ENCODE measurements at regions not wholly inside any gene's neighbourhood (a gene's known extent, or its start where the extent isn't known, plus 50 kb on each side); places are given as distances from the start of the nearest gene placed in this dataset.
"Not testable (repeated sequence)": the region's sequence is repeated elsewhere in the genome, so short reads cannot be mapped to it uniquely, and the experiment has no call there.

DNA sequence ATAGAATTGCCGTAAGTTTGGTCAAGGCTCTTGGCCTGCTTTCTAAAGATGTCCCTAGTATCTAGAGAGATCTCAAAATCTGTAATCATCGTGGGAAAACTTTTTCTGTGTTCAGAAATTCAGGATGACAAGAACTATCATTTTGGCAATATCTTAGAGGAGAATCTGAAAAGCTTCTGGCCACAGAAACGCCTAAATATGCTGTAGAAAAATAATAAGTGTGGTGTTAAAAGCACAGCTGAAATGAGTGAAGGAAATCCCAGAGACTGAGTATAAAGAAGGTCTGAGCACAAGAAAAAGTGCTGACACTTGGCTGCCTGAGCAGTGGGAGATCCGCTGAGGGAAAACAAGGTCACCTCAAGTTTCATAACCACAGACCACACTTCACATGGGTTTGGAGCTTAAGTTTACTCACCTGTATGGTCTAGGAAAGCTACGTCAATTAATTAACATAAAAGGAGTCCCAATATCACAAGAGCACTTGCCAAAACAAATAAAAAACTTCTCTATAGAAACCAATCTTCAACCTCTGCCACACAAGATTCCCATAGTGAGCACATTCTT lies 235.2 kb upstream of the IRF2BP2 start:
- DNase-seq (ENCODE audit: low read depth in 3 of 3), result peak in 2 of 3 experiments; percentile 14 to 38

DNA sequence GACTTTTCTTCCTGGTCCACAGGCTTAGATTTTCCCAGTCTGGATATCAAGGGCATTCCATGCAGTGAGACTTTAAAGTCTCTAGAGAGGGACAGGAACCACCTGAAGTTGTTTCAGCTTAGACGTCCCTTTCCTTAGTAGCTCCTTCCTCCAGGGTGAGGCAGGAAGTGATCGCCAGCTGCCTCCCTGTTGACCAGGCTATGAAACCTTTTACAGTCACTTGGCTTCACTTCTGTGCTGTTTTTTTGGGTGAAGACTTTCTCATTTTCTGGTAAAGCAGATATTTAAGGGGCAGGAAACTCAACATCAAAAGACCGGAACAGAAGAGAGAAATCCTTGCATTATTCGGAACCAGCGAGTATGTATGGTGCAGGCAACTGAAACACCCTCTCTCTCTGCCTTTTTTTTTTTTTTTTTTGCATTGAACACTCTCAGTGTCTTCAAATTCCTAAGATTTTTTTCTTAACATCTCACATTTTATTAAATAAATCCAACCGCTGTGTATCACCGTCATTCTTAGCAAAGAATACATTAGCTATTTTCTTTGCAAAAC lies 234.6 kb upstream of the IRF2BP2 start:
- DNase-seq (ENCODE audit: low read depth in 3 of 3), result no peak

DNA sequence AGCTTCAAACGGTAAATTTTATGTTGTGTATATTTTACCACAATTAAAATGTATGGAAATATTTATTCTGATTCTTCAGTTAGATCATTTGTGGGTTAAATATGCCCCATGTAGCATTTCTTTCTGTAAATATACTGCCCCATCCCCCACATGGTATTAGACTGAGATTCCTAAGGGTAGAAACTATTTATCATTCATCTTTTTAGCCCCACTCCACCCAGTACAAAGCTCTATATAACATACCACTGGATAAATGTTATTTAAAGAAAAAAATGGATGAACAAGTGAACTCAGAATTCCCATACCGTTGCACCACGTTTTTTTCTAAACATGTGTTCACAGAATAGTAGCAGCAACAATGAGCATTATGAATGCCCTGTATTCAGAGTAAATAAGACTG lies 234.0 kb upstream of the IRF2BP2 start:
- DNase-seq (ENCODE audit: low read depth in 3 of 3), result no peak

DNA sequence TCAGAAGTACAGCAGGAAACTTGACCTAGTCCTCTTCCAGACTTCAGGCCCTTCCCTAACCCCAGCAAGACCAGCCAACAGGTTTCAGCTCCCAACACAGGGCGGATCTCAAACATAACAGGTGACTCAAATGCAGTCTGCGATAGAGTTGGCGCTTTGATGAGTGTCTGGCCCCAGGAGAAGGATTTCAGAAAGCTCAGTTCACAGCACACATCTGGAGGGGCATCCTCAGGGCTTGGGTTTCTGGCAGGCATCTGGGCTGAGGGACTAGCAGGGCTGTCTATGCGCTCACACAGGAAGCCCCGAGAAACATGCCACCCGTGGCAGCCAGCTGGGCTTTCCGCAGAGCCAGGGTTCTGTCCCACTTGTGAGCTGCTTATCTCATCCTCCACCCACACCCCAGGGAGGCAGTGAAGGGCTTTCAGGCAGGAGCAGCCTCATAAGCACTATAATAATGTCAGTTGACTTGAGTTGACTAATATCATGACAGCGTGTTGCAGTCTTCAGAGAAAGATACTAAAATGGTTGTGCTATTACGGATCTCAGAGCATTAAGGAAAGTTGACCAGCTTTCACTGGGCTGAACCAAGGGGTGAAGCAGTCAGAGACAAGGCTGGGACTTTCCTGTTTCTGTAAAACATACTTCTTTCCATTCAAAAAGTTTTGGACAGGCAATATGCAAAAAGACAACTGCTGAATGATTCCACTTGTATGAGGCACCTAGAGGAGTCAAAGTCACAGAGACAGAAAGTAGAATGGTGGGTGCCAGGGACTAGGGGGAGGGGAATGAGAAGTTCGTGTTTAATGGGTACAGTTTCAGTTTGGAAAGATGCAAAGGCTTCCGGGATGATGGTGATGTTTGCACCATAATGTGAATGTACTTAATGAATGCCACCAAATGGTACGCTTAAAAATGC lies 233.0 kb upstream of the IRF2BP2 start:
- peak; percentile 60 to 83 (median 79) for DNase-seq (ENCODE audit: low read depth in 3 of 3)

DNA sequence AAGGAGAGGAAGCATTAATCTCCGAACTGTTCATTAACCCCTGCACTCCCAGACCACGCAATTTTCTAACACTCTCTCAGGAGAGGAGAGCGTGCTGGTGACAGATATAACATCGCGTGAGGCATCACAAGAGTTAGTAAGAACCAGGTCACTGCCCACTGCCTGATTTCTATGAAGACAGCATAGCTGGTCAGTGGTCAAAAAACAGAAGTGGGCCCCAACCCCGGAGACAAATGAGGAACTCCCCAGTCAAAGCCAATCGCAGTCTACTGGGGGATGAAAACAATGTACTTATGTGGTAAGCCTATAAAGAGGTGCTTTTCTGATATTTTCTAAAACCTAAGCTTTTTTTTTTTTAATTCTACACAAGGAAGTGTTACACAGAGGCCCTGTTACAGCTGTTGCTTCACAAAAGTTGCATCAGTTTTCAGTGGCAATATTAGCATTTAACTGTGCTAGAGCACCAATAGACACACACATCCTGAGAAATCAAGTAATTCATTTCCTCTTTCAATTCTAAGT lies 231.8 kb upstream of the IRF2BP2 start:
- no peak for DNase-seq (ENCODE audit: low read depth in 3 of 3)

DNA sequence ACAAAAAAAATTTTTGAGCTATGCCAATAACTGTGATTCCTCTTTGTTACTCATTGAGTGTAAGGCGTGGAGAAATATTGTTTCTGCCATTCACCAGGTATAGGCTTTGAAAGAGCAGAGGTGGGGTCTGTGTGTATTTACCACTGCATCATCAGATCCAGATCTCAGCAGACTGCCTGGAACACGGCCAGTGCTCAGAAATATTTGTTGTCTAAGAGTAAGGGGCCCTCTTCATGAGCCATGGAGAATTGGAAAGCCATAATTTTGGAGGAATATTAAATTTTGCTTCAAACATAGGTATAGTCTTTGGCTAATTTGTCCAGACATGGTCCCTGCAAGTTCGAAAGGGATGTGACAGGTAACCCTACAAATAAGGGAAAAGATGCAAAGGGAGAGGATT lies 231.3 kb upstream of the IRF2BP2 start:
- DNase-seq (ENCODE audit: low read depth in 3 of 3), result no peak

DNA sequence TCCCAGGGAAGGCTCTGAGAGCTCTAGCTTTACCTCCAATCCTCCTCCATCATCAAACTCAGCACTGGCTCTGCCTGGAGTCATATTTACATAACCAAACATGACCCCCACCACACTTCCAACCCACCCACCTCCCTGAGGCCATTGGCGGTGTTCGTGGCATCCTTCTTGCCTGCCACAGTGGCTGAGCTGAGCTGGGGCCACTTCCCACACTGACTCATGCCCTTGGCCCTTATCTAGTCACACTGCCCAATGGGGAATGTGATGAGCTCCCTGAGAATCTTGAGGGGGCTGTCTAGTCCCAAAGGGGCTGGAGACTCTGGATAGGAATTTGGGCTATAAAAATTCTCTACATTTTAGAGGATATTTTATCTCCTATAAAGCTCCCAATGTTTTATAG lies 230.9 kb upstream of the IRF2BP2 start:
- DNase-seq (ENCODE audit: low read depth in 3 of 3), result no peak

DNA sequence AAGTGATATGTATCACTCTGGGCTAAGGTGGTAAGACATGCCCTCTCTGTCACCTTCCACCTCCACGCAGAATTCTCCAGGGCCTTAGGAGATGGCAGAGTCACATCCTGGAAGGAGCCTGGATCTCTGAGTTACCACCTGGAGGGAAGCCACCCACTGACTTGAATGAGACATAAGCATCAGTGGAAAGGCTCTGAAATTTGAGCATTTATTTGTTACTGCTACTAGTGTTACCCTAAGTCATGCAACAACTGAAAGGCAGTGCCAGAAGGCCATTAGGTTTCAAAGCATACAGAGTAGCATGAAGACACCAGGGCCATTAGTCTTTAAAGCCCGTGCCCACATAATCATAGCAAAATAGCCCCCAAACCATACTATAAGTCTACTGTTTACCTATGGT lies 230.3 kb upstream of the IRF2BP2 start:
- DNase-seq (ENCODE audit: low read depth in 3 of 3), result no peak

DNA sequence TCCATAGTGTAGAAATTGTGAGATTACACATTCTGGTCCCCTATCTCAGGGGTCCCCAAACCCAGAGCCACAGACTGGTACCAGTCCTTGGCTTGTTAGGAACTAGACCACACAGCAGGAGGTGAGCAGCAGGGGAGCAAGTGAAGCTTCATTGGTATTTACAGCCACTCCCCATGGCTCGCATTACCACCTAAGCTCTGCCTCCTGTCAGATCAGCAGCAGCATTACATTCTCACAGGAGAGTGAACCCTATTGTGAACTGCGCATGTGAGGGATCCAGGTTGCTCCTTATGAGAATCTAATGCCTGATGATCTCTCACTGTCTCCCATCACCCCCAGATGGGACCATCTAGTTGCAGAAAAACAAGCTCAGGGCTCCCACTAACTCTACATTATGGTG lies 229.7 kb upstream of the IRF2BP2 start:
- no peak for DNase-seq (ENCODE audit: low read depth in 3 of 3)

DNA sequence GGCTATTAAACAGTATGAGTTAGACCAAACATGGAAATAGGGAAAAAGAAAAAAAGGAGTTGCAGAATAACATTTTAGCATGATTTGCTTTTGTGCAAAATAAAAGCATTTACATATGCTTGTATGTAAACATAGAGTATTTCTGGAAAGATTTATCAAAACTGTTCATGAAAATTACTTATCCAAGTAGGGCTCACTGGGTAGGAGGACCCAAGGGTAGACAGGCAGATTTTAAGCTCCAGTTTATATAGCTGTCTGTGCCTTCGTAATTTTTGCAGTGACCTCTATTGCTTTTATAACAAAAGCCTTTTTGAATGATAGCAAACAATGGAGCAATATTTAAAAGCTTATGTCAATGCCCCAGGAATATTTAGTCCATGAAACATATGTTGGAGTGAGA lies 228.8 kb upstream of the IRF2BP2 start:
- DNase-seq (ENCODE audit: low read depth in 3 of 3), result no peak

DNA sequence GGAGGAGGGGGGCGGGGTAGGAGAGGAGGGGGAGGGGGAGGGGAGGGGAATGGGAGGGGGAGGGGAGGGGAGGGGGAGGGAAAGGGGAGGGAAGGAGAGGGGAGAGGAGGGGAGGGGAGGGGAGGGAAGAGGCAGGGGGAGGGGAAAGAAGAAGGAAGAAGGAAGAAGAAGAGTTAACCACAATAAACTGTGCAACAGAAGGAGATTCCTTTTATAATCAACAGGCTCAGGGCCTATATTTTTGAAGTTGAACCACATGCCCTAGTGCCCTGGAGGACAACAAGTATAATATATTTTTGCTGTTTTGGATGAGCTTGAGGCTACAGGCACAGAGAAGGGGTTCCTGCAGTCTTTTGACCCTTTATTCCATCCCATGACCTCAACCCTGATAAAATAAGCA lies 228.2 kb upstream of the IRF2BP2 start:
- DNase-seq (ENCODE audit: low read depth in 3 of 3), result no peak

DNA sequence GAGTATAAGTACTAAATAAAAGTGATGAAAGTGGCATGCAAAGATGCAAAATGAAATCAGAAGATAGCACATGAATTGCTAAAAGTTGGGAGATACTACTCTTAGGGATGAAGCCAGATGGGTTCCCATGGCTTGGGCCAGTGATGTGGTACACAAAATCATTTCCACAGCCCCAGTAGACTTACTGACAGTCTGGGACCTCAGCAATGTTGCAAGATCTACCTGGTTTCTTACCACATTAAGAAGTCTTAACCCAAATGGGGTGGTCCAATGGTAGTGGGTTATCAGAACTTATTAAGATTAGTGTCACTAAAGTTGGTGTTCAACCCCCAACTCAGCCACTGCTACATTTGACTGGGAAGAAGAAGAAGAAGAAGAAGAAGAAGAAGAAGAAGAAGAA lies 227.7 kb upstream of the IRF2BP2 start:
- DNase-seq (ENCODE audit: low read depth in 3 of 3), result no peak

DNA sequence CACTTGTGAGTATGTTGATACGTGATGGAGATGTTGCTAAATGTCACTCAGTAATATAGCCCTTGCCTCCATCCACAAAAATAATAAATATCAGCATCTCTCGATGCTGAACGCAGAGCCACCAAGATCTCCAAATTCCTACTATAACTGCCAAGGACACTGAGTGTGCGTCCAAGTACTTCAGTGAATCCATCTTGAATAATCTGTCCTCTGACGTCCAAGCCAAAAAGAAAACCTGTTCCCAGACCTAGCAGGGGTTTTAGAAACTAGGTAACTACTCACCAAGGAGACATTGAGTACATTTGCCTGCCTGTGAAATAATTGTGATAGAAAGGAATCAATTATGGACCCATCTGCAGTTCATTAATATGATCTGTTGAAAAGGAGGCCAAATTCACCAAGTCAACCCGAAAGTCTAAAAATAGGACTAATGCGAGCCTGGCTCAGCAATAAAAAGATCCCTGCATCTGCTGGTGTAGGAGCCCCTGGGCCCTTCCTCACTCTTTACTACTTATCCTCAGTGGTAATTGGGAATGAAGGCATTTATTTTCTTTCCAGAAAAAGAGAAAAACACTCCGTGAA lies 226.9 kb upstream of the IRF2BP2 start:
- DNase-seq (ENCODE audit: low read depth in 3 of 3), result no peak

DNA sequence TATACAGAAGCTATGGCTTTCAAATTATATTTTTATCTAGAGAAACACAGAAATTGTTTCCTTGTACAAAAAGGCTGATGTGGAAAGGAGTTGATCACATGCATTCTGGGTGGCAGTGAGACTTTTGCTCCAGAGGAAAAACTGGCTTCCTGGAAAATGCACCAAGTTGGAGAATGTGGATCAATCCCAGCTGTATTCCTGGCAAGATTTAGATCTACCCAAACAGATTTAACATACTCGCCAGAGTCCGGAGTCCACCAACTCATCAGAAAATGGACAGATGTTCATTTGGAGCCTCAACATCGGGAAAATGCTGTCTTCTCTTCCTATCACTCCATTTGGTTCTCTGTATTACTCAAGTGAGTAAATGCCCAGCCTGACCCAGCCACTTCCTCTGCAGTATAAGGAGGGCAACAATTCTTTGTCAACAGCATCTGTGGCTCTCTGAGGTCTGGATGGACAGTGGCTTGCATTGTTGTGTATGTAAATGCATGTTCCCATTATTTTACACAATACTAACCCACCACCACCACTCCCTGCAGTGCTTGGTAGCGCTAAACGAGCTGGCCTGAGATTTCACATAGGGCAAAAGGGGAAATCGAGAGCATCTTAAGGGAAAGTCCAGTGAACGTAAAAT lies 226.2 kb upstream of the IRF2BP2 start:
- DNase-seq (ENCODE audit: low read depth in 3 of 3), result no peak

DNA sequence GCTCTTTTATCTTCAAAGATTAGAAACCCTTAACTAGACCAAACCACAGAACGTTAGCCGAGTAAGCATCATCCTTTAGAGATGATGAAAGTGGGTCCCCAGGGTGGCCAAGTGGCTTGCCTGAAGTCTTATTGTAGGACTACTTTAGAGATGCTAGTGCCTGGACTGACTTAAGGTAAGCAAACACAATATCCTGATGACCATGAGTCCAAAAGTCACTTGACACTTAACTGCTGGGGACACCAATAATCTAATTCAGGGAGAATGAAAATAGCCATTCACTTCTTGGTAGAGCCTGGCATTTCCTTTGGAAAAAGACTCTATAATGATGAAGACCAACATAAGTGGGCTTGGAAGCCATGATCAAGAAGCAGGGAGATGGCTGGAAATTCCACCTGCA lies 225.3 kb upstream of the IRF2BP2 start:
- DNase-seq (ENCODE audit: low read depth in 3 of 3), result no peak

DNA sequence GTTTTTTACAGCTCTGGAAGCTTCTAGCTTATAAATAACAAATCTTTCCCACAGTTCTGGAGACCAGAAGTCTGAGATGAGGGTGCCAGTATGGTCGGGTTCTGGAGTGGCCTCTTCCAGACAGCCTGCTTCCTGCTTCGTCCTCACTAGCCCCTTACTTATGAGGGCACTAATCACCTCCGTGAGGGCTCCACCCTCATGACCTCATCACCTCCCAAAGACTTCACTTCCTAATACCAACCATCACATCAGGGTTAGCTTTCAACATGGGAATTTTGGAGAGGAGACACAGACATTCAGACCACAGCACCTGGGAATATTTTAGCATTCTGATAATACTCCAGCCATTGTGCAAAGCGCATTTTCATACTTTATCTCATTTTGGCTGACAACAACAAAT lies 223.7 kb upstream of the IRF2BP2 start:
- no peak for DNase-seq (ENCODE audit: low read depth in 3 of 3)

DNA sequence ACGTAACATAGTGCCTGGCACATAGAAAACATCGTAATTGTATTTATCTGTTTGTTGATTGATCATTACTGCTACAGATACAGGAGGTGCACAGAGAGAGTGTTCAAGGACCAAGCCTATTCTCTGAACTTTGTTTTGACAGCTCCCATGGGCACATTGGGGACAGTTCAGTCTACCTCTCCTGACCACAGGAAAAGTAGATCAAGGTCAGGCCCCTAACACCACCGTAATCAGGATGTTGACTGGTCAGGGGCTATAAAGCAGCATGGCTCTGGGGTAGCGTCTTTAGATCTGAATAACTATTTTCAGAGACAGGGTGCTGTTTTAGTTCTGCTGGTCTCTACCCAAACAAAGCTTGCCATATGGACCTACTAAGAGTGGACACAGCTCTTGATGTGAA lies 223.1 kb upstream of the IRF2BP2 start:
- no peak for DNase-seq (ENCODE audit: low read depth in 3 of 3)

DNA sequence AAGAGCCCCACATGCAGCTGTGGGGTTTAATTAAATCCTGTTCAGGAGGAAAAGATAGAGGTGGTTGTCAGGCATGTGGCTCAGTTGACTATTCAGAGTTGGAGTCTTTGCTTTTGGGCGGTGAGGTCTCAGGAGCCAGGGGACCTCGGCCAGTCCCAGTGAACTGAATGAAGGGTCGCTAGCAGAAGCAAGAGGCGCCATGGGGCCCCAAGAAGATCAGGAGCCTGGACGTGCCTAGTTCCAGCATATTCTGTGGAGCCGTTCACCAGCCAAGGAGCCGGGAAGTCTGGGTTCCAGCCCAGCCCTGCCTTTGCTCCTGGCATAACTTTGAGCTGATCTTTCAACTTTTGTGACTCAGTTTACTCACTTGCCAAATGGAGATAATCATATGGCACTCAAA lies 217.7 kb upstream of the IRF2BP2 start:
- DNase-seq (ENCODE audit: low read depth in 3 of 3), result no peak

DNA sequence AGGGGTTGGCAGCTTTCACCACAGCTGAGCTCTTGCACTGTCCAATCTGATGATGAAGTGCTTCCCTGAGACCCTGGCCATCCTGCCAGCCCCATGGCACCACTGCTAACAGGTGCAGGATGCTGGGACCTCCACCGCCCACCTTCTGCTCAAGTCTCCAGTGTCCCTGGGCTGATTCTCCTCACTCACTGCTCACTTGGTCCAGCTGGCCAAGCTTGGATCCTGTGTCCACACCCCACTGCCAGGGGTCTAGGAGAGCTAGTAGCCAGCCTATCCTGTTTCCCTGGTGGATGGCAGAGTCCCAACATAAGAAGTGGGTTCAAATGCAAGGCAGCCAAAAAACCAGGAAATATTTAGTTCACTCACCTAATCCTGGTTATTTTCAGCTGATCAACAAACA lies 217.2 kb upstream of the IRF2BP2 start:
- DNase-seq (ENCODE audit: low read depth in 3 of 3), result no peak

DNA sequence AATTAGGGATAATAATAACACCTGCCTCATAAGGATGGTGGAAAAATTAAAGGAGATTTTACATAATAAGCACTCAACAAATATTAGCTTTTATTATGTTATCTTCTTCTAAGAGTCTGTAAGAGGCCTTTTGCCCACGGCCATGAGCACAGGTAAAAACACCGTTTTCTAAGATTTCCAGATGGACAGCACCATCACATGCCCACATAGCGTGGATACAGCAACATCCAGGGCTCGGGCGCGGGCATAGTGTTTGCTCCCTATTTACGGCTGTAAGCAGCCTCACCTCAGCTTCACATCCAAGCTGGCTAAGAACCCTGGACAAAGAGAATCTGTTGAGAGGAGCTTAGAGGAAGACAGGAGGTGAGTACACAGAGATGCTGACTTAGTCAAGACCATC lies 216.4 kb upstream of the IRF2BP2 start:
- DNase-seq (ENCODE audit: low read depth in 3 of 3), result no peak

DNA sequence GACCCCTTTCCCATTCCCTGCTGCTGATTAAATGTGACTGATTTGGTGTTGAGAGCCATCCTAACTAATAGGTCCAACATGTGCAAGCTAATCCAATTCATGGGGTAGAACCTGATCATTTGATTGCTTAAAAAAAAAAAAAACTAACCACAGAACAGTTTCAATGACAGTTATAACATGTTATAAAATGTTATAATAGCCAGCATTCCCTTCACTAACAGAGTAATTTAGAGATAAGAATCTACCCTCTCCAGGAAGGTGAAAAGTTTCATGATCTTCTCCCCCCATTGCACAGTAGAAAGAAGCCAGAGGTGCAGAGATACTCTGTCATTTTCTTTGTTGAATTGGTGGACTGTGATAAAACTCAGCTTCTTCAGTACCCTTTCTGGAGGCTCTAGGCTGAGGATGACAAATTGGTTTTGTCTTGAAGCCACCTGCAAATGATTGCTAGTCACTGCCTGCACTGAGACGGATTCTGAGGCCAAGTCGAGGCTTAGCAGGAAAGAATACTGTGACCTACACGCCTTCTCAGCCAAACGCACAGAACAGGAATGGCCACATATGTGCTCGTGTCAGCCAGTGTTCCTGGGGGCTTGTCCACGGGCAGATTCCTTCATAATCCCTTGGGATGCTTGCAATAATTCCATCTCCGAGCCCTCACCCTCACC lies 215.7 kb upstream of the IRF2BP2 start:
- DNase-seq (ENCODE audit: low read depth in 3 of 3), result no peak

DNA sequence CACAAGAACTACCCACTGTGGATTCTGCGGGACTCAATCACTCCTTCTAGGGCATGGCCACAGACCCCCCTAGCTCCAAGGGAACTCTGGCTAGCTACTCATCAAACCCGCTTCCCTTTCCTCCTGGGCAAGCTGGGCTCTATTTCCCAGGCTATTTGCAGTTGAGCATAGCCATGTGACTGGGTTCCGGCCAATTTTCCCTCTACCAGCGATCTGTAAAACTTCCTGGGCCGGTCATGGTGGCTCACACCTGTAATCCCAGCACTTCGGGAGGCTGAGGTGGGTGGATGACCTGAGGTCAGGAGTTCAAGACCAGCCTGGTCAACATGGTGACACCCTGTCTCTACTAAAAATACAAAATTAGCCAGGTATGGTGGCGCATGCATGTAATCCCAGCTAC lies 214.9 kb upstream of the IRF2BP2 start:
- not testable (repeated sequence) for DNase-seq (ENCODE audit: low read depth in 3 of 3)
